H9 (cell line): ENCODE measurements at regions not wholly inside any gene's neighbourhood (a gene's known extent, or its start where the extent isn't known, plus 50 kb on each side); places are given as distances from the start of the nearest gene placed in this dataset.

ENCODE experiments used
- DNase-seq: peaks from one replicate; pipeline ENCODE4 v3.0.0-alpha.2; 2017
- H2AFZ ChIP-seq: one replicate; pipeline ENCODE4 v1.6.1; 2013; ENCODE audit warnings: mild to moderate bottlenecking, low read length, control low read depth, moderate library complexity
- H2AK5ac ChIP-seq: 2 replicates; pipeline ENCODE4 v1.6.1; 2013; ENCODE audit warnings: low read length, control low read depth, mixed read lengths; ENCODE audit not compliant: insufficient read length
- H2BK120ac ChIP-seq: one replicate; pipeline ENCODE4 v1.6.1; 2013; ENCODE audit warnings: low read depth, mild to moderate bottlenecking, low read length, control low read depth, inconsistent platforms; ENCODE audit not compliant: poor library complexity, severe bottlenecking
- H2BK12ac ChIP-seq: 2 replicates; pipeline ENCODE4 v1.6.1; 2013; ENCODE audit warnings: low read length, control low read depth, mixed read lengths, low read depth; ENCODE audit not compliant: insufficient read length
- H2BK15ac ChIP-seq: 2 replicates; pipeline ENCODE4 v1.6.1; 2013; ENCODE audit warnings: low read depth, low read length, control low read depth
- H2BK20ac ChIP-seq: one replicate; pipeline ENCODE4 v1.6.1; 2013; ENCODE audit warnings: low read depth, mild to moderate bottlenecking, low read length, control low read depth, inconsistent platforms; ENCODE audit not compliant: poor library complexity, severe bottlenecking
- H2BK5ac ChIP-seq: 2 replicates; pipeline ENCODE4 v1.6.1; 2013; ENCODE audit warnings: low read length, control low read depth, mixed read lengths; ENCODE audit not compliant: insufficient read length
- H3K14ac ChIP-seq: 2 replicates; pipeline ENCODE4 v1.6.1; 2013; ENCODE audit warnings: low read length, control low read depth; ENCODE audit not compliant: insufficient read depth
- H3K18ac ChIP-seq: 2 replicates; pipeline ENCODE4 v1.6.1; 2013; ENCODE audit warnings: low read depth, mild to moderate bottlenecking, mixed read lengths, low read length, control low read depth; ENCODE audit not compliant: insufficient read length
- H3K23ac ChIP-seq: 2 replicates; pipeline ENCODE4 v1.6.1; 2013; ENCODE audit warnings: low read length, control low read depth, mixed read lengths, low read depth; ENCODE audit not compliant: insufficient read length
- H3K23me2 ChIP-seq: 2 replicates; pipeline ENCODE4 v1.6.1; 2013; ENCODE audit warnings: low read depth, mild to moderate bottlenecking, mixed read lengths, low read length, control low read depth; ENCODE audit not compliant: insufficient read length, poor library complexity, severe bottlenecking
- H3K27ac ChIP-seq: 2 replicates; pipeline ENCODE4 v1.5.1; 2013; ENCODE audit warnings: low read length, control low read depth, mixed read lengths, low read depth; ENCODE audit not compliant: insufficient read length
- H3K27me3 ChIP-seq: 2 replicates; pipeline ENCODE4 v1.6.1; 2013; ENCODE audit warnings: low read length, control low read depth, inconsistent platforms; ENCODE audit not compliant: insufficient read depth
- H3K4ac ChIP-seq: 2 replicates; pipeline ENCODE4 v1.6.1; 2013; ENCODE audit warnings: low read depth, mild to moderate bottlenecking, control low read depth, inconsistent platforms, low read length, moderate library complexity
- H3K4me1 ChIP-seq: 2 replicates; pipeline ENCODE4 v1.6.1; 2013; ENCODE audit warnings: low read length, control low read depth, inconsistent platforms; ENCODE audit not compliant: insufficient read depth
- H3K4me2 ChIP-seq: 2 replicates; pipeline ENCODE4 v1.6.1; 2013; ENCODE audit warnings: low read length, control low read depth, mixed read lengths; ENCODE audit not compliant: insufficient read length, insufficient read depth
- H3K56ac ChIP-seq: 2 replicates; pipeline ENCODE4 v1.6.1; 2013; ENCODE audit warnings: low read depth, mild to moderate bottlenecking, mixed read lengths, low read length, control low read depth; ENCODE audit not compliant: insufficient read length
- H3K79me1 ChIP-seq: 2 replicates; pipeline ENCODE4 v1.6.1; 2013; ENCODE audit warnings: low read depth, mild to moderate bottlenecking, moderate library complexity, low read length, control low read depth, inconsistent platforms; ENCODE audit not compliant: insufficient read depth, poor library complexity, severe bottlenecking
- H3K79me2 ChIP-seq: 2 replicates; pipeline ENCODE4 v1.6.1; 2013; ENCODE audit warnings: low read length, control low read depth, inconsistent platforms; ENCODE audit not compliant: insufficient read depth
- H3K9ac ChIP-seq: 2 replicates; pipeline ENCODE4 v1.6.1; 2013; ENCODE audit warnings: low read length, control low read depth, mixed read lengths; ENCODE audit not compliant: insufficient read length; ENCODE audit errors: extremely low read depth
- H3K9me3 ChIP-seq: one replicate; pipeline ENCODE4 v1.6.1; 2013; ENCODE audit warnings: low read depth, low read length, inconsistent platforms; ENCODE audit not compliant: control insufficient read depth
- H3T11ph ChIP-seq: one replicate; pipeline ENCODE4 v1.6.1; 2013; ENCODE audit warnings: mild to moderate bottlenecking, low read length, control low read depth, inconsistent platforms
- H4K20me1 ChIP-seq: one replicate; pipeline ENCODE4 v1.6.1; 2013; ENCODE audit not compliant: control insufficient read depth, insufficient read length, insufficient read depth
- H4K5ac ChIP-seq: 2 replicates; pipeline ENCODE4 v1.6.1; 2013; ENCODE audit warnings: low read depth, mild to moderate bottlenecking, mixed read lengths, low read length, control low read depth; ENCODE audit not compliant: insufficient read length
- H4K8ac ChIP-seq: replicated peaks from 2 replicates; pipeline ENCODE4 v1.6.1; 2013; ENCODE audit warnings: low read length, control low read depth, mixed read lengths, low read depth; ENCODE audit not compliant: insufficient read length
- H4K91ac ChIP-seq: 2 replicates; pipeline ENCODE4 v1.6.1; 2013; ENCODE audit warnings: low read depth, mild to moderate bottlenecking, moderate library complexity, mixed read lengths, low read length, control low read depth; ENCODE audit not compliant: insufficient read length
- H3K27ac Mint-ChIP-seq, 3 experiments: 2 replicates in 2 of 3; 3 replicates in 1 of 3; pipeline ENCODE4 v1.8.0; 2020 to 2021; ENCODE audit warnings: mixed read lengths in 3 of 3, mild to moderate bottlenecking in 1 of 3, moderate library complexity in 1 of 3
- H3K27me3 Mint-ChIP-seq: 2 replicates; pipeline ENCODE4 v1.8.0; 2021; ENCODE audit warnings: low read depth, mild to moderate bottlenecking, moderate library complexity, mixed read lengths
- H3K36me3 Mint-ChIP-seq, 3 experiments: 2 replicates in 2 of 3; 3 replicates in 1 of 3; pipeline ENCODE4 v1.8.0; 2020 to 2021; ENCODE audit warnings: low read depth in 3 of 3, mixed read lengths in 3 of 3; ENCODE audit not compliant: insufficient read depth in 1 of 3
- H3K4me1 Mint-ChIP-seq, 2 experiments: 2 replicates each; pipeline ENCODE4 v1.8.0; 2020; ENCODE audit warnings: mixed read lengths in 2 of 2
- H3K4me3 Mint-ChIP-seq, 2 experiments: 2 replicates in 1 of 2; 3 replicates in 1 of 2; pipeline ENCODE4 v1.8.0; 2020 to 2021; ENCODE audit warnings: mild to moderate bottlenecking in 2 of 2, mixed read lengths in 2 of 2, moderate library complexity in 1 of 2
- H3K9me3 Mint-ChIP-seq, 2 experiments: 2 replicates in 1 of 2; 3 replicates in 1 of 2; pipeline ENCODE4 v1.8.0; 2020; ENCODE audit warnings: mild to moderate bottlenecking in 2 of 2, mixed read lengths in 2 of 2, moderate library complexity in 1 of 2
- CTCF ChIP-seq: fragments of 200-600 bp; sonication (generic); conservative IDR thresholded peaks from 3 replicates; pipeline ENCODE4 v1.8.0; 2021; ENCODE audit warnings: antibody characterized with exemption, mild to moderate bottlenecking
- WGBS: extraction: QIAGEN DNeasy Blood & Tissue Kit; methylation state at CpG from one replicate; pipeline ENCODE4 v1.1.7; 2013; ENCODE audit warnings: missing lambda C conversion rate, low lambda C conversion rate, mixed read lengths; ENCODE audit not compliant: insufficient read length; ENCODE audit errors: extremely low coverage; 5-methylcytosine and 5-hydroxymethylcytosine counted together

- Histone ChIP-seq H2BK5ac (no peak overlapping the region), H3K23ac (no peak overlapping the region), H2AK5ac (no peak overlapping the region), H3K14ac (no peak overlapping the region), H3K4me1 (no peaks in the 10 kb centered on the region), H3K9me3 (no peaks in the 10 kb centered on the region), H2BK15ac (no peak overlapping the region), H4K8ac (no peak overlapping the region), H3K79me2 (no peaks in the 10 kb centered on the region; the same call in 1 of the 2 replicates), H3K79me1 (no peaks in the 10 kb centered on the region), H4K91ac (no peak overlapping the region), H2AFZ (no peak overlapping the region), H3K4ac (no peak overlapping the region), H3K27me3 (no peaks in the 10 kb centered on the region), H3K23me2 (no peaks in the 10 kb centered on the region), H2BK120ac (no peak overlapping the region), H4K20me1 (no peaks in the 10 kb centered on the region), H4K5ac (no peak overlapping the region), H3K9ac (no peak overlapping the region), H3K56ac (no peak overlapping the region), H2BK20ac (no peak overlapping the region), H3K27ac (no peak overlapping the region), H3T11ph (no peak overlapping the region), H3K4me2 (no peak overlapping the region), H2BK12ac (no peak overlapping the region), H3K18ac (no peak overlapping the region)
- no peak overlapping the region for H3K27ac Mint-ChIP-seq
- H3K4me3 Mint-ChIP-seq: no peak overlapping the region
- DNase-seq: no peak
- no CpG with 5 or more reads among the region's 4 CpGs for WGBS
- H3K4me1 Mint-ChIP-seq: peaks cover 0 to 1% of the 10 kb centered on the region in 2 experiments; a peak in 1 of 4 replicates
- no peaks in the 10 kb centered on the region for H3K36me3 Mint-ChIP-seq
- no peaks in the 10 kb centered on the region for H3K9me3 Mint-ChIP-seq
- TF ChIP-seq CTCF: no peak
- no peaks in the 10 kb centered on the region for H3K27me3 Mint-ChIP-seq
Measured at GRCh38 chr20:8078528-8078914, 53.5 kb upstream of the PLCB1 start.
